GM23248 (cell line): ENCODE measurements at regions not wholly inside any gene's neighbourhood (a gene's known extent, or its start where the extent isn't known, plus 50 kb on each side); places are given as distances from the start of the nearest gene placed in this dataset.
A peak's percentile ranks its signal among the peaks of the same experiment; 100 is the strongest.

Experiments
- DNase-seq: peaks from one replicate; pipeline ENCODE4 v3.0.0-alpha.2; 2015
- H2AFZ ChIP-seq: fragments of 200-600 bp; sonication (generic); 2 replicates; pipeline ENCODE4 v1.6.1; 2016; ENCODE audit warnings: antibody characterized with exemption
- H3F3A ChIP-seq: fragments of 200-600 bp; sonication (generic); 2 replicates; pipeline ENCODE4 v1.6.1; 2016; ENCODE audit warnings: mild to moderate bottlenecking, antibody characterized with exemption, mixed run types; ENCODE audit not compliant: insufficient read depth
- H3K27ac ChIP-seq: fragments of 200-600 bp; sonication (generic); 2 replicates; pipeline ENCODE4 v1.5.1; 2016; ENCODE audit warnings: mild to moderate bottlenecking
- H3K27me3 ChIP-seq: fragments of 200-600 bp; sonication (generic); replicated peaks from 2 replicates; pipeline ENCODE4 v1.6.1; 2016; ENCODE audit warnings: mild to moderate bottlenecking; ENCODE audit not compliant: insufficient read depth
- H3K36me3 ChIP-seq: fragments of 200-600 bp; sonication (generic); 2 replicates; pipeline ENCODE4 v1.6.1; 2016; ENCODE audit warnings: low read depth, mild to moderate bottlenecking
- H3K4me1 ChIP-seq: fragments of 200-600 bp; sonication (generic); 2 replicates; pipeline ENCODE4 v1.6.1; 2016; ENCODE audit warnings: mild to moderate bottlenecking; ENCODE audit not compliant: insufficient read depth
- H3K4me2 ChIP-seq: fragments of 200-600 bp; sonication (generic); one replicate; pipeline ENCODE4 v1.6.1; 2016; ENCODE audit warnings: mild to moderate bottlenecking; ENCODE audit not compliant: unreplicated experiment
- H3K4me3 ChIP-seq: fragments of 200-600 bp; sonication (generic); 2 replicates; pipeline ENCODE4 v1.5.1; 2016; ENCODE audit warnings: mild to moderate bottlenecking
- H3K79me2 ChIP-seq: fragments of 200-600 bp; sonication (generic); 2 replicates; pipeline ENCODE4 v1.6.1; 2016; ENCODE audit warnings: mild to moderate bottlenecking; ENCODE audit not compliant: insufficient read depth
- H3K9ac ChIP-seq: fragments of 200-600 bp; sonication (generic); 2 replicates; pipeline ENCODE4 v1.6.1; 2016; ENCODE audit warnings: mild to moderate bottlenecking
- H3K9me2 ChIP-seq: fragments of 200-600 bp; sonication (generic); 2 replicates; pipeline ENCODE4 v1.6.1; 2016; ENCODE audit warnings: mixed run types, mild to moderate bottlenecking, moderate library complexity; ENCODE audit not compliant: insufficient read depth
- H3K9me3 ChIP-seq: fragments of 200-600 bp; sonication (generic); one replicate; pipeline ENCODE4 v1.6.1; 2017; ENCODE audit warnings: low read depth
- H4K20me1 ChIP-seq: fragments of 200-600 bp; sonication (generic); 2 replicates; pipeline ENCODE4 v1.6.0; 2016; ENCODE audit not compliant: insufficient read depth
- EZH2 ChIP-seq: fragments of 200-600 bp; sonication (generic); IDR thresholded peaks from 2 replicates; pipeline ENCODE4 v1.6.1; 2018; ENCODE audit warnings: antibody characterized with exemption, mild to moderate bottlenecking; ENCODE audit not compliant: insufficient read depth, poor library complexity, severe bottlenecking
- EZH2phosphoT487 ChIP-seq: fragments of 200-600 bp; sonication (generic); IDR thresholded peaks from 2 replicates; pipeline ENCODE4 v1.6.1; 2018; ENCODE audit warnings: antibody characterized with exemption, moderate library complexity, mild to moderate bottlenecking, low read depth; ENCODE audit not compliant: insufficient read depth
- WGBS, 2 experiments: methylation state at CpG; one replicate each; pipeline ENCODE4 v1.1.6; 2015 to 2017; ENCODE audit warnings: low lambda C conversion rate in 2 of 2, low coverage in 1 of 2; ENCODE audit errors: missing lambda C conversion rate in 2 of 2; 5-methylcytosine and 5-hydroxymethylcytosine counted together
- in situ Hi-C: fragments of 300-500 bp; cut with MboI; formaldehyde crosslinking; loops from 2 replicates; pipeline ENCODE4 v1.15.0; 2020

GRCh38 chr7:155388561-155388960, 69.4 kb upstream of the EN2 start:
- no peak for DNase-seq
- Histone ChIP-seq H3K79me2 (no peaks in the 10 kb centered on the region), H3K36me3 (no peaks in the 10 kb centered on the region), H3K9me3 (no peaks in the 10 kb centered on the region), H3K4me1 (no peaks in the 10 kb centered on the region), H3F3A (no peaks in the 10 kb centered on the region), H2AFZ (no peak overlapping the region), H3K9ac (no peak overlapping the region), H3K9me2 (no peaks in the 10 kb centered on the region), H3K4me2 (no peak overlapping the region), H4K20me1 (no peaks in the 10 kb centered on the region), H3K4me3 (no peak overlapping the region), H3K27me3 (peaks cover 29% of the 10 kb centered on the region), H3K27ac (no peak overlapping the region)
- 27 to 53% methylated on average over 7 to 11 of the region's 11 CpGs for WGBS, 2 experiments
- in situ Hi-C loops, result no loop called here
- TF ChIP-seq EZH2phosphoT487 (no peak), EZH2 (no peak)

GRCh38 chr7:155391414-155391813, 66.5 kb upstream of the EN2 start:
- in situ Hi-C loops, result no loop called here
- Histone ChIP-seq H3K9ac (no peak overlapping the region), H3K36me3 (no peaks in the 10 kb centered on the region), H3K4me2 (no peak overlapping the region), H2AFZ (no peak overlapping the region), H3K9me3 (no peaks in the 10 kb centered on the region), H3K4me3 (no peak overlapping the region), H3K9me2 (no peaks in the 10 kb centered on the region), H3K4me1 (no peaks in the 10 kb centered on the region), H3K79me2 (no peaks in the 10 kb centered on the region), H3F3A (no peaks in the 10 kb centered on the region), H4K20me1 (no peaks in the 10 kb centered on the region), H3K27me3 (peaks cover 20% of the 10 kb centered on the region), H3K27ac (no peak overlapping the region)
- no peak for TF ChIP-seq EZH2
- TF ChIP-seq EZH2phosphoT487, result no peak
- DNase-seq, result no peak
- WGBS, 2 experiments, result 38 to 48% methylated on average over 8 of the region's 8 CpGs

GRCh38 chr7:155392726-155393570, 65.0 kb upstream of the EN2 start:
- peaks cover 13% of the 10 kb centered on the region for H3K27me3 ChIP-seq
- no peak overlapping the region for H2AFZ ChIP-seq
- H3K4me2 ChIP-seq, result no peak overlapping the region
- no peak overlapping the region for H3K9ac ChIP-seq
- no peak overlapping the region for H3K4me3 ChIP-seq
- in situ Hi-C loops, result no loop called here
- no peak overlapping the region for H3K27ac ChIP-seq
- no peaks in the 10 kb centered on the region for H3F3A ChIP-seq
- 47 to 52% methylated on average over 11 of the region's 11 CpGs for WGBS, 2 experiments
- H3K9me2 ChIP-seq, result no peaks in the 10 kb centered on the region
- peak; percentile 17 for DNase-seq
- H3K79me2 ChIP-seq, result no peaks in the 10 kb centered on the region
- H3K36me3 ChIP-seq, result no peaks in the 10 kb centered on the region
- TF ChIP-seq EZH2 (no peak), EZH2phosphoT487 (no peak)
- no peaks in the 10 kb centered on the region for H4K20me1 ChIP-seq
- H3K9me3 ChIP-seq, result no peaks in the 10 kb centered on the region
- no peaks in the 10 kb centered on the region for H3K4me1 ChIP-seq

- Histone ChIP-seq H3K27ac (no peak overlapping the region), H3K4me3 (no peak overlapping the region), H3K79me2 (no peaks in the 10 kb centered on the region), H4K20me1 (no peaks in the 10 kb centered on the region), H3K4me1 (no peaks in the 10 kb centered on the region), H3K9me3 (no peaks in the 10 kb centered on the region), H3K36me3 (no peaks in the 10 kb centered on the region), H3K9me2 (no peaks in the 10 kb centered on the region), H2AFZ (no peak overlapping the region), H3K4me2 (no peak overlapping the region), H3F3A (no peaks in the 10 kb centered on the region), H3K27me3 (peaks cover 9% of the 10 kb centered on the region; the same call in 1 of the 2 replicates), H3K9ac (no peak overlapping the region)
- no peak for DNase-seq
- 51 to 57% methylated on average over 7 of the region's 7 CpGs for WGBS, 2 experiments
- TF ChIP-seq EZH2phosphoT487 (no peak), EZH2 (no peak)
- in situ Hi-C loops, result no loop called here
Measured at GRCh38 chr7:155394413-155394812, 63.5 kb upstream of the EN2 start.
